SK-N-SH treated with all-trans-retinoic acid at 6 μM for 48 hours (cell line): ENCODE measurements at regions not wholly inside any gene's neighbourhood (a gene's known extent, or its start where the extent isn't known, plus 50 kb on each side); places are given as distances from the start of the nearest gene placed in this dataset.

Experiments
- ARNTL ChIP-seq: fragments of 450-650 bp; formaldehyde crosslinking; IDR thresholded peaks from 2 replicates; pipeline ENCODE4 v1.5.0; 2020; ENCODE audit warnings: low read depth, mild to moderate bottlenecking, moderate library complexity, borderline replicate concordance
- BACH2 ChIP-seq: fragments of 250-450 bp; sonication (Bioruptor Pico); IDR thresholded peaks from 2 replicates; pipeline ENCODE4 v1.9.0; 2021; ENCODE audit warnings: mild to moderate bottlenecking, borderline replicate concordance
- CREB5 ChIP-seq: fragments of 250-450 bp; sonication (Bioruptor Pico); IDR thresholded peaks from 2 replicates; pipeline ENCODE4 v1.5.1; 2020; ENCODE audit warnings: low read depth, mild to moderate bottlenecking, moderate library complexity
- CSDC2 ChIP-seq: fragments of 250-450 bp; sonication (Bioruptor Pico); IDR thresholded peaks from 2 replicates; pipeline ENCODE4 v1.5.0; 2020; ENCODE audit warnings: mild to moderate bottlenecking, moderate library complexity
- ESRRG ChIP-seq: fragments of 250-450 bp; sonication (Bioruptor Pico); IDR thresholded peaks from 2 replicates; pipeline ENCODE4 v1.6.1; 2021; ENCODE audit warnings: mild to moderate bottlenecking
- GLIS3 ChIP-seq: fragments of 250-450 bp; sonication (Bioruptor Pico); IDR thresholded peaks from 2 replicates; pipeline ENCODE4 v1.5.0; 2020; ENCODE audit warnings: mild to moderate bottlenecking, moderate library complexity
- RARB ChIP-seq: fragments of 250-450 bp; sonication (Bioruptor Pico); IDR thresholded peaks from 2 replicates; pipeline ENCODE4 v1.8.0; 2021; ENCODE audit warnings: mild to moderate bottlenecking, moderate library complexity
- TCF4 ChIP-seq: fragments of 250-450 bp; sonication (Bioruptor Pico); IDR thresholded peaks from 2 replicates; pipeline ENCODE4 v1.8.0; 2021; ENCODE audit warnings: mild to moderate bottlenecking, moderate library complexity, borderline replicate concordance
- TOX ChIP-seq: fragments of 250-450 bp; sonication (Bioruptor Pico); IDR thresholded peaks from 2 replicates; pipeline ENCODE4 v1.8.0; 2021; ENCODE audit warnings: mild to moderate bottlenecking, moderate library complexity, borderline replicate concordance
- TSHZ2 ChIP-seq: fragments of 250-450 bp; sonication (Bioruptor Pico); IDR thresholded peaks from 2 replicates; pipeline ENCODE4 v1.5.0; 2020; ENCODE audit warnings: mild to moderate bottlenecking, moderate library complexity
- ZFP3 ChIP-seq: fragments of 250-450 bp; sonication (Bioruptor Pico); IDR thresholded peaks from 2 replicates; pipeline ENCODE4 v1.5.0; 2020; ENCODE audit warnings: mild to moderate bottlenecking, moderate library complexity
- ZFP30 ChIP-seq: fragments of 450-650 bp; formaldehyde crosslinking; IDR thresholded peaks from 2 replicates; pipeline ENCODE4 v1.5.0; 2022; ENCODE audit warnings: mild to moderate bottlenecking, moderate library complexity
- ZNF8 ChIP-seq: fragments of 450-650 bp; formaldehyde crosslinking; IDR thresholded peaks from 2 replicates; pipeline ENCODE4 v1.5.0; 2020; ENCODE audit warnings: mild to moderate bottlenecking, moderate library complexity
- TF ChIP-seq, protein P1 (sequence below): fragments of 250-450 bp; sonication (Bioruptor Pico); IDR thresholded peaks from 2 replicates; pipeline ENCODE4 v1.8.0; 2020; ENCODE audit warnings: mild to moderate bottlenecking, moderate library complexity, borderline replicate concordance

- TF ChIP-seq ZFP30 (CRISPR knock-in tag) (no peak), ZNF8 (CRISPR knock-in tag) (no peak), ESRRG (CRISPR knock-in tag) (no peak), RARB (CRISPR knock-in tag) (no peak), TSHZ2 (CRISPR knock-in tag) (no peak), CREB5 (CRISPR knock-in tag) (no peak), ZFP3 (CRISPR knock-in tag) (no peak), ARNTL (no peak), CSDC2 (CRISPR knock-in tag) (no peak), GLIS3 (CRISPR knock-in tag) (no peak), TCF4 (CRISPR knock-in tag) (no peak), BACH2 (CRISPR knock-in tag) (no peak), TOX (CRISPR knock-in tag) (no peak)
- TF ChIP-seq, protein P1, sequence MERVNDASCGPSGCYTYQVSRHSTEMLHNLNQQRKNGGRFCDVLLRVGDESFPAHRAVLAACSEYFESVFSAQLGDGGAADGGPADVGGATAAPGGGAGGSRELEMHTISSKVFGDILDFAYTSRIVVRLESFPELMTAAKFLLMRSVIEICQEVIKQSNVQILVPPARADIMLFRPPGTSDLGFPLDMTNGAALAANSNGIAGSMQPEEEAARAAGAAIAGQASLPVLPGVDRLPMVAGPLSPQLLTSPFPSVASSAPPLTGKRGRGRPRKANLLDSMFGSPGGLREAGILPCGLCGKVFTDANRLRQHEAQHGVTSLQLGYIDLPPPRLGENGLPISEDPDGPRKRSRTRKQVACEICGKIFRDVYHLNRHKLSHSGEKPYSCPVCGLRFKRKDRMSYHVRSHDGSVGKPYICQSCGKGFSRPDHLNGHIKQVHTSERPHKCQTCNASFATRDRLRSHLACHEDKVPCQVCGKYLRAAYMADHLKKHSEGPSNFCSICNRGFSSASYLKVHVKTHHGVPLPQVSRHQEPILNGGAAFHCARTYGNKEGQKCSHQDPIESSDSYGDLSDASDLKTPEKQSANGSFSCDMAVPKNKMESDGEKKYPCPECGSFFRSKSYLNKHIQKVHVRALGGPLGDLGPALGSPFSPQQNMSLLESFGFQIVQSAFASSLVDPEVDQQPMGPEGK (CRISPR knock-in tag), result no peak
Measured at GRCh38 chr3:71847794-71848193, 62.8 kb upstream of the PROK2 start.
